IPS-NIHi7 (cell line): ENCODE measurements at regions not wholly inside any gene's neighbourhood (a gene's known extent, or its start where the extent isn't known, plus 50 kb on each side); places are given as distances from the start of the nearest gene placed in this dataset.

Experiments used
- DNase-seq: peaks from one replicate; pipeline ENCODE4 v3.0.0; 2012; ENCODE audit warnings: mixed read lengths; ENCODE audit errors: extremely low spot score

DNA sequence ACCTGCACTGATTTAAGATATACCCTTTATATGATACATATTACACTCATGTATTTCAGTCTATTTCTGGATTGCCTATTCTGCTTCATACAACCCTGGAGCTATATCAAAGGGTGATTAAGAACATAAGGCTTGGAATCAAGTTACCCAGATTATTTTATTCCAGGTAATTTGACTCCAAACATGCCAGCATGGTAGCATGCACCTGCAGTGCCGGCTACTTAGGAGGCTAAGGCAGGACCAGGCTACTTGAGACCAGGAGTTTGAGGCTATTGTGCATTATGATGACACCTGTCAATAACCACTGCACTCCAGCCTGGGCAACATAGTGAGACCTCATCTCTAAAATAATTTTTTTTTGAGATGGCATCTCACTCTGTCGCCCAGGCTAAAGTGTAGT, 50.4 kb upstream of the NEO1 start:
- no peak for DNase-seq

DNA sequence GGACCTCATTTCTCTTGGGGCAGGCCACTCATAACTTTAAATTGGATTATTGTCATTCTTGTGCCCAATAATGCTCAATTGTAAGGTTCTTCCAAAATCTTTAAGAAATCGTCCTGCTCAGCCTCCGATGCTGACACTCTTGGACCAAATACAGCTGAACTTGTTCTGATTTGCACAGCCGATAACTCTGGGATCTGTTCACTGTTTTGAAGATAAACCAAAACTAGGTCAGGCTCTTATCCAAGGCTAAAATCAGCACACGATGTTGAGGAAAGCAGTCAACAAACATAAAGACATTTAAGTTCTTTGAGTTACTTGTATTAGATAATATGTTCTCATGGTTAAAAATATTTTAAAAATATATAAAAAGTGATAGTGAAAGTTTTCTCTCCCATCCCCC, 52.0 kb upstream of the NEO1 start:
- no peak for DNase-seq

DNA sequence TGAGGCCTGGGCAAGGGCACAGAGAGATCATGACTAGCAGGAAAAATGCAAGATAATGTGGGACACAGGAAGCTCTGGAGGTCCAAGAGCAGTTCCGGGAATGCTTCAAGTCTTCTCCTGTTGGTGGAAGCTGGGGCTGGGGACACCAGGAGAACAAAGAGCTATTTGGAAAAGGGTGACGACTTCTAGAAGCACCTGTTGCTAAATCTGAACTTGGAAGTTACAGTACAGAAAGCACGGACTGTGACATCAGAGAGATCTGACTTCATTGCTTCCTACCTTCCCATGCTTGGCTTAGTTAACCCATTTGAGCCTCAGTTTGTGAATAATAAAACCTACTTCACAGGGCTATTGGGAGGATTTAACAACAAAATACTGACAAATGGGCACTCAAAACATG, 52.7 kb upstream of the NEO1 start:
- no peak for DNase-seq

- no peak for DNase-seq
Measured at GRCh38 chr15:72998681-72999466, 53.4 kb upstream of the NEO1 start.

DNA sequence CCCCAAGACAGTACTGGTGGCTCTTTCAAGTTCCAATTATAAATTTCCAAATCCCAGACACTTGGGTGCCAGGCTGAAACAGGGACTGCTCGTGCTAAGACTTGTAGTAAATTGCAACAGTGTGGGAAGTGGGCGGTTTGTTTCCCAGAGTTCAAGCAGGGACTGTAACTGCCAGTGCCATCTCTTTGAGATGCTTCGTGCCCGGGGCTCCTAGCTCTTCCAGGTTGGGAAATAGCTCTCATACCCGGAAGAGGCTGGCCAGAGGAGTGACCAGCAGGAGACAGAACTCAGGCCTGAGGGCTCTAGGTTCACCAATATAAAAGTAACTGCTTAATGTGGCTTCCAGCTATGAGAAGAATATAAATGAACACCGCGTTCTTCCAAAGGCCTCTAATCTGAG, 54.0 kb upstream of the NEO1 start:
- no peak for DNase-seq

GRCh38 chr15:72995849-72996248, 56.4 kb upstream of the NEO1 start:
- DNase-seq: no peak

DNA sequence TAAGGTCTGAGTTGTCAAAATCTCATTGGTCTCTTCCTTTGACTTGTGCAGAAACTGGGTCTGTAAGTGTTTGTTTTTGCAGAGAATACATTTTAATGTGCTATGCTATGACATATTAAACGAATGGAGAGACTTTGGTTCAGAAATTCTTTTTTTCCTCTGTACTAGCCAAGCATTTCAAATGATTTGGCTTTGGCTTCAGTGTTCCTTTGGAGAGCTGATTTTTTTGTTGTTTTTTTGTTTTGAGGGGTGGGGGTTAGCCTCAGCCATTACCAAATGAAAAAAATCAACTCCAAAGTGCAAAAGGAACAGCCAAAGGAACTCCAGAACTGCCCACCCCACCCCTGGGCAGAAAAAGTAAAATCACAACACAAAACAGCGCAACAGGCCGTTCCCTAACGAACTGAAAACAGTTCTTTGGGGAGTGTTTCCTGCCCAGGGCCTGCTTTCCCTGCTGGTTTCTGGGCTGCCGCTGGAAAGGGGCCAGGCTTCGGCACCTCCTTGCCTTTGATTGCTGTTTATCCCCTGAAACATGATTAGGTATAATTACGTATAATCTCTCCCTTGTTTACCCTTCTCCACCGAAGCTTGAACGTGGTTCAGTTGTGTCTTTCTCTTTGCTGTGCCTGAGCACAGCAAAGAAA, 57.6 kb upstream of the NEO1 start:
- DNase-seq: no peak

- no peak for DNase-seq
Measured at GRCh38 chr15:72992841-72993252, 59.4 kb upstream of the NEO1 start.

GRCh38 chr15:72991026-72991425, 61.2 kb upstream of the NEO1 start:
- DNase-seq: no peak

GRCh38 chr15:72983801-72984545, 68.3 kb upstream of the NEO1 start:
- DNase-seq: no peak

DNA sequence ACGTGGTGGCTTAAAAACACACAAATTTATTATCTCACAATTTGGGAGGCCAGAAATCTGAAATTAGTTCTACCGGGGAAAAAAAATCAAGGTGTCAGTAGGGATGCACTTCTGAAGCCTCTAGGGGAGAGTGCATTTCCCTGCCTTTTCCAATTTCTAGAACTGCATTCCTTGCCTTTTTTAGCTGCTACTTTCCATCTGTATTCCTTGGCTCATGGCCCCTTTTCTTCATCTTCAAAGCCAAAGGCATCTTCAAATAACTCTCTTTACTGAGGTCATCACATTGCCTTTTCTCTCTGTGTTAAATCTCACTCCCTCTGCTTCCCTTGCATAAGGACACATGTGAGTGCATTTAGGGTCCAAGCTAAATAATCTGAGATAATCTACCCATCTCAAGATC, 69.5 kb upstream of the NEO1 start:
- DNase-seq: no peak

- no peak for DNase-seq
Measured at GRCh38 chr15:72980661-72981060, 71.6 kb upstream of the NEO1 start.

DNA sequence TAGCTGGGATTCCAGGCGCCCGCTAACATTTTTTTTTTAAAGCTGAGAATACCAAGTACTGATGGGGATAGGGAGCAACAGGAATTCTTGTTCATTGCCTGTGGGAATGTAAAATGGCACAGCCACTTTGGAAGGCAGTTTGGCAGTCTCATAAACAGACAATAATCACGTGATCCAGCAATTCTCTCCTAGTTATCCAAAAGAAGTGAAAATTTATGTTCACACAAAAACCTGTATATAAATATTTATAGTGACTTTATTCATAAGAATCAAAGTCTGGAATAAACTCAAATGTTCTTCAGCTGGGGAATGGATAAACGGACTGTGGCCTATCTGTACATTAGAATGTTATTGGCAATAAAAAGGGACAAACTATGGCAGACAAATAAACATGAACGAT, 72.5 kb upstream of the NEO1 start:
- no peak for DNase-seq

GRCh38 chr15:72979308-72979707, 73.0 kb upstream of the NEO1 start:
- DNase-seq: no peak

DNA sequence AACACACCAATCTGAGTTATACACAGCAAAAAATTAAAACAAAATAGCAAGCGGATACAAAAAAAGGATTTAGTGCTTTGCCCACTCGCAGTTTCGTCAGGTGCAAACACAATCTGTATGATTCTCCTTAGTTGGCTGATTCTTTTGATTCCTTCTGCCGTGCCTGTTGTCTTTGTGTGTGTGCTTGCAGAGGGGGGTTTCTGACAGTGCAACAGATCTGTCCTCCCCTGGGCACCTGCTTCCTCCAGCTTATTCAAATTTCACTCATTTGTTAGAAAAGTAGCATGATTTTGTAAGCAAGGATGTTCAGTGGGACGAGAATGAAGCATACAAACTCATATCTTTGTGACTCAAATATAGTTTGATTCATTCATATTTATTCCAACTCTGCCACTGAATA, 74.0 kb upstream of the NEO1 start:
- DNase-seq: no peak

DNA sequence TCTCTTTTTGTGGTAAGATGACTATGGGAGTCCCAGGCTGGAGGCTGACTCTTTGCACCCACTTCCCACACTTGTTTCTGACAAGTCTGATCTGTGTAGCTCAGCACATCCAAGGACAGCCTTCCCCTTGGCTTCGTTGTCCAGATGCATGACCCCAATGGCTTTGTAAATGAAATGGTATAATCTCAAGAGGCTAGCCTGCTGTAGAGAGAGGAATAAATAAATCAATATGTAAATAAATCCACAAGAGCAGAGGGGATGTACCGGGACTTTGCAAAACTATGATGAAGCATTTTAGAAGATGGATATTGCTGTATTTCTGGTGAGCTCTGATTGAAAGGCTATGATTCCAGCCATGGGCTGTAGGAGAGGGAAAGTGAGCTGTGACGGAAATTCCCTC, 79.9 kb upstream of the NEO1 start:
- DNase-seq: no peak

DNA sequence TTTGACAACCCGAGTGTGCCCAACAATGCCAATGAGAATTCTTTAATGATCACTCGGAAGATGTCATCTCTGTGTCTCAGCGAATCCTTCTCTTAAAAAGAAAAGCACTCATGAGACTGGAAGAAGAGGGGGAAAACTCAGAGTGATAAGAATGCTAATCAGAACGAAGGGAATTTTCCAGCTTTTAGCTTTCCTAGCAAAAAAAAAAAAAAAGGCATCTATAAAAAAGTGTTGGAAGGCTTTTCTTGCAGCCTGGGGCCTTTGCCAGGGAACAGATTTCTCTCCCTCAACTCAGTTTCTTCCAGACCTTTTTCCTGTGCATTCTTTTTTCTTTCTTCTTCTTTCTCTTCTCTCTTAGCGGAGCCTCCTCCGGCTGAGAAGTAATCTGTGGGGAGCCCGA, 80.5 kb upstream of the NEO1 start:
- DNase-seq: no peak

DNA sequence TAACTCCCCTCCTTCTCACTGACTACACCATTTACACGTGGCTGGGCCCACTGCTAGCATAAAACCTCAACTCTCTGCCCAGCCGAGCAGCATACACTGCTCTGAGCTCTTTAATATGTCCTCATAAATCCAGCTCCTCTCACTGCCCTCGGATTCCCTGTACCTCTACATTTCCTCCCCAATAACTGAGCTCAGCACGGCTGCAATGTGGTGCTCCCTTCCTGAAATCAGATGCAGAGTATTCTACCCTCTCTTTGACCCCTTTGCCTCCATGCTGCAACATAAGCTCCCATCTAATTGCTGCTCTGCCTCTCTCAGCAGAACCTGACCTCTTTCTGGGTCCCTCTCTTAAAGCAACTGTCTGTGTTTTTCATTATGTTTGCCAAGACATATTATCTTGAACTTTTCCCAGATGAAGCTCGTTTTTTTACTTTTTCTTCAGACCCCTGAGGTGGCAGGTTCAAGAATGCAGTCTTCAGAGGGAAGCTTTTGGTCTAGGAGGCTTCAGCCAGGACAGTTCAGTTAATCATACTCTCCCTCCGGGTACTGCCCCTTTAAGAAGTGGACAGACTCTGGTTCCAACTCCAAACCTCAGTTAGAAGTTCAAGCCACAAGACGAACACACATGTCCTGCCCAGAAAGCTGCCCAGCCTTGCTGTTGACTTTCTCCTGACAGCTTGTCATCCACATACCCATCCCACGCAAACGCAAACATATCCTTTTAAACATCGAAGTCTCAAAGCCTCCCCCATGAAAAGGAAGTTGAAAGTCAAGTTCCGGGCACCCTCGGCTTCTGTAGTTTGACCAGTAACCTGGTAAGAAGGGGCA, 81.1 kb upstream of the NEO1 start:
- peak; percentile 9 for DNase-seq

DNA sequence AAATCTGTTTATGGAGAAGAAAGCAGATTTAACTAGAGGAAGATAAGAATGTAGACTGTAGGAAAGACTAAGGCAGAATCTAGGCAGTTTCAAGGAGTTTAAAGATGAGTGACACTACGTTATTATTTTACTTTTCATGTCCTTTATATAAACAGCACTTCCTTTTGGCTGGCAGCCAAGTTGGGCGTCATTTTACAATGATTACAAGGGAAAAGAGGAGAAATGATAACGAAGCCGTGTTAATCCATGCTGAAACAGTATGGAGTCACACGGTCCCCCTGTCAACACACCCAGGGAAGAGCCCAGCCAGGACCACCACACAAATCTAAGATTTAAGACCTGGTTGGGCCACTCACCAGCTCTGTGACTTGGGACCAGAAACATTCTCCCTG, 83.7 kb upstream of the NEO1 start:
- DNase-seq: no peak

DNA sequence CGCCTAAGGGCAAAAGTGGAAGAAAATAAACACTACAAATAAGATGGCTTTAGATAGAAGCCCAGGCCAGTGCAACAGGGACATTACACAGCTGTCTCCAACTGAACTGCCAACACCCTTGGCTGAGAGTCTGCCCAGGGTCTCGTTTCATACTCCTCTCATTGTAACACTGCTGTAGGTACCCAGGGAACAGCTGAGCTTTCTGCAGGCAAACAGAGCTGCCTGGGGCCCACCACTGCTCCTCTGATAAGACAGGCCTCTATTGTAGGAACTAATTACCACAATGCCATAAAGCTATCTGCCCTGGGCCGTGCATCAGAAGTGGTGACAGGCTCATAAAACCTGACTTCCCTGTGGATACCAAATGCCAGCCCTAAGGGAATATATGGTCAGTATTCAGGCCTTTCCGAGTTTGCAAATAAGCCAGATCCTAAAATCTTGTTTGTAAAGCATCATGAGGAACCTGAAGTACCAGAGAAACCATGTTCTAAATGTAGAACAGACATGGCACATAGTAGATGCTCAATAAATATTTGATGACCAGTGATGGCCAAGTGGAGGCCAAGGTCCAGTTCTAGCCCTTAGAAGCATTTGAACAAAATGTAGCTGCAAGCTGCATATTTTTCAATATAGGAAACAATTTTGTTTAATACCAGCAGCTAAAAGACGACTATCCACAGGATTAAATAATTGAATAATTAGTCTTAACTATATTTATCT, 84.3 kb upstream of the NEO1 start:
- no peak for DNase-seq

DNA sequence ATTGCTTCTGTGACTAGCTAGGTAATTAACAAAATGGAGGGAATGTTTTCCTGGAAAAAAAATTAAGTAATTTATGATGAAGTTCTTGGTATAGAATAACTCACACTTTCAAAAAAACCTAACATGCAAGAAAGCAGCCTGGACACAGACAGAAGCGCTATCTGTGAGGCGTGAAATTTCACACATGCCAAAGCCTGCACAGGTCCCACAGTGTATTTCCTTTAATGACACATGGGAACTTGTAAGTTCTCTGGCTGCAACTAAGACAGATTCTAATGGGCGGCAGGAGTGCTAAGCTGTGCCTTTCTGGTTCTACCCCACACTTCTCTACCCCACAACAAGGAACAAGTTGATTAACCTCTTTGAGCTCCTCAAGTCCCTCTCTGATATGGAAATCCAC, 84.9 kb upstream of the NEO1 start:
- no peak for DNase-seq
